GM10266 (cell line): ENCODE measurements at regions not wholly inside any gene's neighbourhood (a gene's known extent, or its start where the extent isn't known, plus 50 kb on each side); places are given as distances from the start of the nearest gene placed in this dataset.

ENCODE experiments used
- DNase-seq: peaks from one replicate; pipeline ENCODE4 v3.0.0; 2012; ENCODE audit errors: extremely low spot score
- CTCF ChIP-seq: IDR thresholded peaks from 2 replicates; pipeline ENCODE4 v1.5.1; 2012; ENCODE audit warnings: mild to moderate bottlenecking, low read depth; ENCODE audit not compliant: control insufficient read depth, insufficient read depth; ENCODE audit errors: missing control alignments

- DNase-seq: peak; percentile 20
- no peak for TF ChIP-seq CTCF
Observed at GRCh38 chr4:107094332-107094731, 58.2 kb upstream of the DKK2 start.
